Body of pancreas (tissue), 4 donors: ENCODE measurements at regions not wholly inside any gene's neighbourhood (a gene's known extent, or its start where the extent isn't known, plus 50 kb on each side); places are given as distances from the start of the nearest gene placed in this dataset.

ENCODE experiments used
- CTCF ChIP-seq, 7 experiments: fragments of 450-650 bp in 4 of 7; fragments of 200-600 bp in 3 of 7; sonication (generic) in 3 of 7; IDR thresholded peaks; one replicate each; pipeline ENCODE4 v1.5.1; 2016 to 2019; ENCODE audit warnings: antibody characterized with exemption in 7 of 7
- POLR2A ChIP-seq, 3 donors: fragments of 450-650 bp; IDR thresholded peaks; one replicate each; pipeline ENCODE4 v1.6.1; 2016; ENCODE audit warnings: antibody characterized with exemption in 3 of 3, mild to moderate bottlenecking in 2 of 3

DNA sequence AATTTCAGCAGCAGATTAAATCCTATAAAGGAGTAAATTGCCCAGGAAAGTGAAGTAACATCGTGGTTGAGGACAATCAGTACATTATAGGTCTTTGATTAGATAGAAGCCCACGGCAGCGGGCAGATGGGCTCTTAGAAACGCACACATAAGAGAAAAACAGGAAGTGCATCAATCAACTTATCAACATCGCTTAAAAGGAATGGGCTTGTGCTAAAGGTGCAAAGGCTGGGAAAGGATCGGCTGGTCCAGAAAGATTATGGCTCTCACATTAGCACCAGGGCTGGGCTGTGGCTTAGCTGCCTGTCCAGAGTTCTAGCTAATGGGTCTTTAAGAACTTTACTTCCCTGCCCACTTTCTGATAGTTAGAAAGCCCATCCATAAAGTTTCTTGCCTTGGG, 292.0 kb upstream of the TNRC6C start:
- TF ChIP-seq CTCF (IDR thresholded peaks at IDR 0.05): no peak
- no peak for TF ChIP-seq POLR2A (IDR thresholded peaks at IDR 0.05)
